ENCODE measurements at regions not wholly inside any gene's neighbourhood (a gene's known extent, or its start where the extent isn't known, plus 50 kb on each side); places are given as distances from the start of the nearest gene placed in this dataset.

DNA sequence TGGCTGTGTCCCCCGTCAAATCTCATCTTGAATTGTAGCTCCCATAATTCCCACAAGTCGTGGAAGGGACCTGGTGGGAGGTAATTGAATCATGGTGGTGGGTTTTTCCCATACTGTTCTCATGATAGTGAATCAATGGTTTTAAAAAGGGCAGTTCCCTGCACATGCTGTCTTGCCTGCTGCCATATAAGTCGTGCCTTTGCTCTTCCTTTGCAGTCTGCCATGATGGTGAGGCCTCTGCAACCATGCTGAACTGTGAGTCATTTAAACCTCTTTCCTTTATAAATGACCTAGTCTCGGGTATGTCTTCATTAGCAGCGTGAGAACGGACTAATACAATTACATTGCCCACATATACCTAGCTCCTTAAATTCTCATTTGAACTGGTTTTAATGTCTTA is 353.0 kb upstream of the KLF4 start:
- Histone ChIP-seq H3K4me3 (no peak overlapping the region), H3K27ac (no peak overlapping the region), H3K36me3 (no peaks in the 10 kb centered on the region), H3K27me3 (no peaks in the 10 kb centered on the region), H3K9me3 (no peaks in the 10 kb centered on the region), H3K4me1 (peaks cover 0 to 4% (median 2%) of the 10 kb centered on the region in 3 donors)
- intact Hi-C loops (cut with DNase I): no loop called here
- no peak for TF ChIP-seq POLR2A (IDR thresholded peaks at IDR 0.05)
- TF ChIP-seq, protein P1, sequence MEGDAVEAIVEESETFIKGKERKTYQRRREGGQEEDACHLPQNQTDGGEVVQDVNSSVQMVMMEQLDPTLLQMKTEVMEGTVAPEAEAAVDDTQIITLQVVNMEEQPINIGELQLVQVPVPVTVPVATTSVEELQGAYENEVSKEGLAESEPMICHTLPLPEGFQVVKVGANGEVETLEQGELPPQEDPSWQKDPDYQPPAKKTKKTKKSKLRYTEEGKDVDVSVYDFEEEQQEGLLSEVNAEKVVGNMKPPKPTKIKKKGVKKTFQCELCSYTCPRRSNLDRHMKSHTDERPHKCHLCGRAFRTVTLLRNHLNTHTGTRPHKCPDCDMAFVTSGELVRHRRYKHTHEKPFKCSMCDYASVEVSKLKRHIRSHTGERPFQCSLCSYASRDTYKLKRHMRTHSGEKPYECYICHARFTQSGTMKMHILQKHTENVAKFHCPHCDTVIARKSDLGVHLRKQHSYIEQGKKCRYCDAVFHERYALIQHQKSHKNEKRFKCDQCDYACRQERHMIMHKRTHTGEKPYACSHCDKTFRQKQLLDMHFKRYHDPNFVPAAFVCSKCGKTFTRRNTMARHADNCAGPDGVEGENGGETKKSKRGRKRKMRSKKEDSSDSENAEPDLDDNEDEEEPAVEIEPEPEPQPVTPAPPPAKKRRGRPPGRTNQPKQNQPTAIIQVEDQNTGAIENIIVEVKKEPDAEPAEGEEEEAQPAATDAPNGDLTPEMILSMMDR (IDR thresholded peaks at IDR 0.05): no peak
- 81 to 88% methylated on average over 6 of the region's 6 CpGs for WGBS, 2 donors
- no peak for DNase-seq

DNA sequence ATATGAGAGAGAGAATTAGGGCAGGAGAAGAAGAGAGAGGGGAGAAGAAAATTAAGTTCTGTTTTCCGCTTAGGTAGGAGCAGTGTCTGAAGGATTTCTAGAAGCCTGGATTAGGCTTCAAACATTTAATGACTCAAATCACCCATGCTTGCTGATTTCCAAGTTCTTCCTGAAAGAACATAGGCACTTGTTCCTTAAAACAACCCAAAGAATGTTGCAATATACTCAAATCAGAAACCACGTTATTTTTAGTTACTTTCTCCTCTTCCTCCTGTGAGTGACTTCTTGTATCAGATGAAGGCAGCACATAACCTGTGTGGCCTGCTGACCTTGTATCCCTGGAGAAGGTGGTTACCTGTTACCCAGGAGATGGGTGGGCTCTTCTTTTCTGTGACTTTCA is 351.5 kb upstream of the KLF4 start:
- WGBS, 2 donors: 81 to 85% methylated on average over 2 of the region's 2 CpGs
- Histone ChIP-seq H3K36me3 (no peaks in the 10 kb centered on the region), H3K4me3 (no peak overlapping the region), H3K4me1 (no peaks in the 10 kb centered on the region), H3K27me3 (no peaks in the 10 kb centered on the region), H3K27ac (no peak overlapping the region), H3K9me3 (no peaks in the 10 kb centered on the region)
- intact Hi-C loops (cut with DNase I): no loop called here
- DNase-seq: no peak
- TF ChIP-seq POLR2A (IDR thresholded peaks at IDR 0.05): no peak
- TF ChIP-seq, protein P1 (IDR thresholded peaks at IDR 0.05): no peak

DNA sequence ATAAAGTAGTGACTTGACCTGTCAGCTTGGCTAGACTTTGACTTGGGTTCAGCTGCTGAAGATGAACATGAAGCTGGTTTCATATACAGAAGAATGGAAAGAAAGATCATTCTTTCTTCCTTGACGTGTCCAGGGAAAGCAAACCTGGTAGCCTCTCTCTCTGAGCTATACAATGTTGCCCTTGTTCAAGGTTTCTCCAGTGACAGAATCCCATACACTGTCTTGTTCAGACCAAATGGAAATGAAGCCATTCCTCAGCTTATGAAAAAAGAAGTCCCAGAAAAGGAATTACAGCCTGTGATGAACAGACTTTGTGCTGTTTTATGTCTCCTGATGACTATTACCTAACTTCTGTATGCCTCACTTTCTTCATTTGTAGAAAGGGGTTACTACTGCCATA is 349.8 kb upstream of the KLF4 start:
- no peak overlapping the region for H3K27ac ChIP-seq
- no peak overlapping the region for H3K4me3 ChIP-seq
- H3K27me3 ChIP-seq: no peaks in the 10 kb centered on the region
- no peaks in the 10 kb centered on the region for H3K36me3 ChIP-seq
- WGBS, 2 donors: 84 to 85% methylated on average over 1 of the region's 1 CpG
- intact Hi-C loops (cut with DNase I): no loop called here
- DNase-seq: no peak
- TF ChIP-seq, protein P1 (IDR thresholded peaks at IDR 0.05): no peak
- no peak for TF ChIP-seq POLR2A (IDR thresholded peaks at IDR 0.05)
- H3K4me1 ChIP-seq: no peaks in the 10 kb centered on the region
- no peaks in the 10 kb centered on the region for H3K9me3 ChIP-seq

DNA sequence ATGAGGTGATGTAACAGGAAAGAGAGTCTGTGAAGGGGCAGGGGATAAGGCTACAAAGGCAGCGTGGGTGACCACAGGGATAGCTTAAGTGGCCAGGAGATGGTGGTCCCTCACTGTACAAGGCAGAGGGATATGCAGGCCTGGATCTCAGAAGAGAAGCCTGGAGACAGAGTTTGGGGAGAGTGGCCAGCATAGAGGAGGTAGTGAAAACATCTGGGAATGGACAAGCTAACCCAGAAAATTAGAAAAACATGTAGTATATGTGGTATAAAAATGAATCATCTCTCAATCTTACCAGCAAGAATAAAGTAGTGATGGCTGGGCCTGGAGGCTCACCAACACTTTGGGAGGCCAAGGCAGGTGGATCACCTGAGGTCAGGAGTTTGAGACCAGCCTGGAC is 349.2 kb upstream of the KLF4 start:
- H3K4me1 ChIP-seq: no peaks in the 10 kb centered on the region
- H3K9me3 ChIP-seq: no peaks in the 10 kb centered on the region
- TF ChIP-seq POLR2A (IDR thresholded peaks at IDR 0.05): no peak
- TF ChIP-seq, protein P1 (IDR thresholded peaks at IDR 0.05): no peak
- H3K27ac ChIP-seq: no peak overlapping the region
- 81 to 100% methylated on average over 1 of the region's 1 CpG for WGBS, 2 donors
- intact Hi-C loops (cut with DNase I): no loop called here
- no peak for DNase-seq
- H3K27me3 ChIP-seq: no peaks in the 10 kb centered on the region
- no peak overlapping the region for H3K4me3 ChIP-seq
- no peaks in the 10 kb centered on the region for H3K36me3 ChIP-seq

GRCh38 chr9:107836300-107836699 is 346.7 kb upstream of the KLF4 start:
- H3K27me3 ChIP-seq: no peaks in the 10 kb centered on the region
- no peak overlapping the region for H3K27ac ChIP-seq
- intact Hi-C loops (cut with DNase I): no loop called here
- TF ChIP-seq, protein P1 (IDR thresholded peaks at IDR 0.05): no peak
- TF ChIP-seq POLR2A (IDR thresholded peaks at IDR 0.05): no peak
- no peaks in the 10 kb centered on the region for H3K4me1 ChIP-seq
- H3K36me3 ChIP-seq: no peaks in the 10 kb centered on the region
- no peak overlapping the region for H3K4me3 ChIP-seq
- no peaks in the 10 kb centered on the region for H3K9me3 ChIP-seq
- 66 to 89% methylated on average over 2 of the region's 2 CpGs for WGBS, 2 donors
- no peak for DNase-seq
